ENCODE measurements at regions not wholly inside any gene's neighbourhood (a gene's known extent, or its start where the extent isn't known, plus 50 kb on each side); places are given as distances from the start of the nearest gene placed in this dataset.

DNA sequence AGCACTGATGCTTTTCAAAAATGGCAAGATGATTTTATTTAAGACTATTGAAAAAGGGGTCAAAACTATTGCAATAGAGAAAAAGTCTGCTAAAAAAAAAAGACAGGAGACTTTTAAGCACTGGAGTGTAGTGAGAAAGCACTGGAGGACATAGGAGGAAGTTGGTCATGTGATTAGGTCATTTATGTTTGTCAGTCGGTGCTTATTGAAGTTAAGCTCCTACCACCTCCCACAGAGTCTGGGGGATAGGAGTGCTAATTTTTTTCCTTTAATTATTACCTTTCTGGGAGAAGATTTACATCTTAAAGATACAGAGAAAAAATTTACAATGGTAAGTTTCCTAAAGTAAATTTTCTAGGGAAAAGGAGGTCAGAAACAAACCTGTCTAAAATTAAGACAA lies 80.2 kb upstream of the TMEM229A start:
- WGBS, 2 experiments (ENCODE audit: extremely low coverage in 1 of 2, insufficient coverage in 1 of 2, insufficient read length in 1 of 2, insufficient replicate concordance in 2 of 2, low coverage in 1 of 2, low lambda C conversion rate in 2 of 2, missing lambda C conversion rate in 1 of 2), result 54% methylated on average over 1 of the region's 1 CpG; no CpG with 5 or more reads in 1 of the 2 experiments
- DNase-seq (ENCODE audit: low read depth in 1 of 2, low spot score in 2 of 2) (no peak), FAIRE-seq (no peak)
- Histone ChIP-seq H2AFZ (ENCODE audit: low read length) (no peak overlapping the region), H3K23me2 (ENCODE audit: low read depth, low read length) (no peaks in the 10 kb centered on the region), H3K27ac (ENCODE audit: low read depth, low read length) (no peak overlapping the region), H3K79me1 (ENCODE audit: low read depth, low read length) (no peaks in the 10 kb centered on the region), H3K18ac (ENCODE audit: extremely low read depth, low read length) (no peak overlapping the region), H4K91ac (replicated peaks; ENCODE audit: insufficient read length, low read length) (no peak overlapping the region), H3K9me3 (ENCODE audit: insufficient read depth in 2 of 2, low read depth in 1 of 2, low read length in 1 of 2) (no peaks in the 10 kb centered on the region), H3K4me3 (ENCODE audit: extremely low read depth in 1 of 4, insufficient read depth in 2 of 4, low read depth in 3 of 4, low read length in 4 of 4) (no peak overlapping the region), H3K14ac (ENCODE audit: insufficient read length) (no peak overlapping the region), H2BK120ac (replicated peaks; ENCODE audit: low read depth, low read length) (no peak overlapping the region), H2BK12ac (ENCODE audit: low read depth, low read length) (no peak overlapping the region), H3K4me2 (ENCODE audit: insufficient read depth in 1 of 2, low read depth in 2 of 2, low read length in 2 of 2) (no peak overlapping the region), H4K5ac (ENCODE audit: insufficient read length, low read depth, low read length) (no peak overlapping the region), H2BK5ac (ENCODE audit: low read depth, low read length) (no peak overlapping the region), H3K23ac (ENCODE audit: insufficient read length) (no peak overlapping the region), H2BK20ac (ENCODE audit: low read length) (no peak overlapping the region), H3K56ac (replicated peaks; ENCODE audit: insufficient read length, low read depth, low read length) (no peak overlapping the region), H3K4ac (replicated peaks; ENCODE audit: insufficient read length, low read depth, low read length) (no peak overlapping the region), H3K36me3 (ENCODE audit: control insufficient read depth in 2 of 4, insufficient read depth in 4 of 4, low read length in 3 of 4) (no peaks in the 10 kb centered on the region), H4K20me1 (replicated peaks in 1 of 2; ENCODE audit: control insufficient read depth in 1 of 2, insufficient read depth in 2 of 2, low read length in 2 of 2) (no peaks in the 10 kb centered on the region), H3K4me1 (replicated peaks in 1 of 4; ENCODE audit: control insufficient read depth in 3 of 4, insufficient read depth in 4 of 4, low read length in 3 of 4) (no peaks in the 10 kb centered on the region; a peak in 1 of 7 replicates), H3K9ac (replicated peaks in 1 of 4; ENCODE audit: extremely low read depth in 1 of 4, low read depth in 3 of 4, low read length in 3 of 4) (no peak overlapping the region), H4K8ac (ENCODE audit: extremely low read depth, insufficient read depth, low read length) (no peak overlapping the region), H2AK5ac (ENCODE audit: low read depth, low read length) (no peak overlapping the region), H3K79me2 (ENCODE audit: control insufficient read depth in 1 of 2, insufficient read depth in 2 of 2, low read length in 2 of 2) (no peaks in the 10 kb centered on the region), H3K27me3 (replicated peaks in 1 of 4; ENCODE audit: control insufficient read depth in 3 of 4, extremely low read depth in 1 of 4, insufficient read depth in 3 of 4, low read length in 3 of 4) (no peaks in the 10 kb centered on the region), H2BK15ac (ENCODE audit: low read length) (no peak overlapping the region)
- ChIA-PET CTCF (ENCODE audit: partially characterized antibody) (interaction anchor here (0.6 to 2.7 kb wide), 3 partner anchors 12 to 678 kb away, joined by 3 to 25 read pairs (median 4); no protein-coding TSS in a partner anchor), POLR2A (ENCODE audit: partially characterized antibody) (no interaction called here)
- no peak for TF ChIP-seq GTF2F1 (IDR thresholded peaks at IDR 0.05; ENCODE audit: borderline replicate concordance, low read depth, low read length)
